ENCODE measurements at regions not wholly inside any gene's neighbourhood (a gene's known extent, or its start where the extent isn't known, plus 50 kb on each side); places are given as distances from the start of the nearest gene placed in this dataset.
A peak's percentile ranks its signal among the peaks of the same experiment; 100 is the strongest.

- H3K27ac ChIP-seq: no peak overlapping the region
Measured at GRCh38 chrX:122421434-122422121, 762.5 kb upstream of the GRIA3 start.

GRCh38 chrX:122422547-122422946 is 761.5 kb upstream of the GRIA3 start:
- no peak overlapping the region for H3K27ac ChIP-seq
- no peaks in the 10 kb centered on the region for H3K9me3 ChIP-seq (replicated peaks)
- no peak overlapping the region for H3K4me3 ChIP-seq
- no peaks in the 10 kb centered on the region for H3K36me3 ChIP-seq
- no peaks in the 10 kb centered on the region for H3K4me1 ChIP-seq (replicated peaks)
- no peaks in the 10 kb centered on the region for H3K27me3 ChIP-seq (replicated peaks)
- no peak for DNase-seq (ENCODE audit: low read depth in 1 of 2, low spot score in 2 of 2)

More at GRCh38 chrX:122421434-122422121, 762.5 kb upstream of the GRIA3 start:
- no peaks in the 10 kb centered on the region for H3K27me3 ChIP-seq (replicated peaks)
- no peak overlapping the region for H3K4me3 ChIP-seq
- H3K4me1 ChIP-seq (replicated peaks): no peaks in the 10 kb centered on the region
- H3K36me3 ChIP-seq: no peaks in the 10 kb centered on the region
- no peaks in the 10 kb centered on the region for H3K9me3 ChIP-seq (replicated peaks)
- no peak for DNase-seq (ENCODE audit: low read depth in 1 of 2, low spot score in 2 of 2)

GRCh38 chrX:122434942-122435341 is 749.1 kb upstream of the GRIA3 start:
- no peaks in the 10 kb centered on the region for H3K27me3 ChIP-seq (replicated peaks)
- no peaks in the 10 kb centered on the region for H3K36me3 ChIP-seq
- DNase-seq (ENCODE audit: low read depth in 1 of 2, low spot score in 2 of 2): no peak
- H3K9me3 ChIP-seq (replicated peaks): no peaks in the 10 kb centered on the region
- no peak overlapping the region for H3K27ac ChIP-seq
- no peak overlapping the region for H3K4me3 ChIP-seq
- no peaks in the 10 kb centered on the region for H3K4me1 ChIP-seq (replicated peaks)

- Histone ChIP-seq H3K27ac (no peak overlapping the region), H3K4me3 (no peak overlapping the region), H3K27me3 (replicated peaks) (no peaks in the 10 kb centered on the region), H3K4me1 (replicated peaks) (no peaks in the 10 kb centered on the region), H3K36me3 (no peaks in the 10 kb centered on the region), H3K9me3 (replicated peaks) (no peaks in the 10 kb centered on the region)
- no peak for DNase-seq (ENCODE audit: low read depth in 1 of 2, low spot score in 2 of 2)
Measured at GRCh38 chrX:122439831-122440230, 744.2 kb upstream of the GRIA3 start.

- no peaks in the 10 kb centered on the region for H3K4me1 ChIP-seq (replicated peaks)
- H3K4me3 ChIP-seq: no peak overlapping the region
- no peaks in the 10 kb centered on the region for H3K27me3 ChIP-seq (replicated peaks)
- H3K36me3 ChIP-seq: no peaks in the 10 kb centered on the region
- no peaks in the 10 kb centered on the region for H3K9me3 ChIP-seq (replicated peaks)
- H3K27ac ChIP-seq: no peak overlapping the region
- no peak for DNase-seq (ENCODE audit: low read depth in 1 of 2, low spot score in 2 of 2)
Measured at GRCh38 chrX:122440832-122441231, 743.2 kb upstream of the GRIA3 start.

- no peaks in the 10 kb centered on the region for H3K4me1 ChIP-seq (replicated peaks)
- H3K27me3 ChIP-seq (replicated peaks): no peaks in the 10 kb centered on the region
- no peaks in the 10 kb centered on the region for H3K9me3 ChIP-seq (replicated peaks)
- H3K36me3 ChIP-seq: no peaks in the 10 kb centered on the region
- H3K4me3 ChIP-seq: no peak overlapping the region
- no peak overlapping the region for H3K27ac ChIP-seq
- no peak for DNase-seq (ENCODE audit: low read depth in 1 of 2, low spot score in 2 of 2)
Measured at GRCh38 chrX:122441451-122441850, 742.6 kb upstream of the GRIA3 start.

- no peaks in the 10 kb centered on the region for H3K9me3 ChIP-seq (replicated peaks)
- no peaks in the 10 kb centered on the region for H3K4me1 ChIP-seq (replicated peaks)
- no peaks in the 10 kb centered on the region for H3K27me3 ChIP-seq (replicated peaks)
- H3K4me3 ChIP-seq: no peak overlapping the region
- no peak overlapping the region for H3K27ac ChIP-seq
- no peaks in the 10 kb centered on the region for H3K36me3 ChIP-seq
- DNase-seq (ENCODE audit: low read depth in 1 of 2, low spot score in 2 of 2): no peak
Measured at GRCh38 chrX:122445466-122445865, 738.6 kb upstream of the GRIA3 start.

- H3K4me1 ChIP-seq (replicated peaks): no peaks in the 10 kb centered on the region
- H3K27me3 ChIP-seq (replicated peaks): no peaks in the 10 kb centered on the region
- no peak overlapping the region for H3K27ac ChIP-seq
- H3K36me3 ChIP-seq: no peaks in the 10 kb centered on the region
- no peak overlapping the region for H3K4me3 ChIP-seq
- H3K9me3 ChIP-seq (replicated peaks): no peaks in the 10 kb centered on the region
- no peak for DNase-seq (ENCODE audit: low read depth in 1 of 2, low spot score in 2 of 2)
Measured at GRCh38 chrX:122464341-122464740, 719.7 kb upstream of the GRIA3 start.

GRCh38 chrX:122475306-122475705 is 708.8 kb upstream of the GRIA3 start:
- H3K4me3 ChIP-seq: no peak overlapping the region
- DNase-seq (ENCODE audit: low read depth in 1 of 2, low spot score in 2 of 2): no peak

GRCh38 chrX:122500556-122500955 is 683.5 kb upstream of the GRIA3 start:
- Histone ChIP-seq H3K36me3 (no peaks in the 10 kb centered on the region), H3K4me3 (no peak overlapping the region), H3K9me3 (replicated peaks) (no peaks in the 10 kb centered on the region), H3K27ac (no peak overlapping the region), H3K4me1 (replicated peaks) (no peaks in the 10 kb centered on the region), H3K27me3 (replicated peaks) (no peaks in the 10 kb centered on the region)
- no peak for DNase-seq (ENCODE audit: low read depth in 1 of 2, low spot score in 2 of 2)

More at GRCh38 chrX:122475306-122475705, 708.8 kb upstream of the GRIA3 start:
- Histone ChIP-seq H3K27me3 (replicated peaks) (no peaks in the 10 kb centered on the region), H3K27ac (no peak overlapping the region), H3K36me3 (no peaks in the 10 kb centered on the region), H3K4me1 (replicated peaks) (no peaks in the 10 kb centered on the region), H3K9me3 (replicated peaks) (no peaks in the 10 kb centered on the region)

- Histone ChIP-seq H3K36me3 (no peaks in the 10 kb centered on the region), H3K9me3 (replicated peaks) (no peaks in the 10 kb centered on the region), H3K4me3 (no peak overlapping the region), H3K27me3 (replicated peaks) (no peaks in the 10 kb centered on the region), H3K27ac (no peak overlapping the region), H3K4me1 (replicated peaks) (no peaks in the 10 kb centered on the region)
- no peak for DNase-seq (ENCODE audit: low read depth in 1 of 2, low spot score in 2 of 2)
Measured at GRCh38 chrX:122501652-122502051, 682.4 kb upstream of the GRIA3 start.

GRCh38 chrX:122504026-122504425 is 680.1 kb upstream of the GRIA3 start:
- Histone ChIP-seq H3K9me3 (replicated peaks) (no peaks in the 10 kb centered on the region), H3K4me1 (replicated peaks) (no peaks in the 10 kb centered on the region)
- no peak for DNase-seq (ENCODE audit: low read depth in 1 of 2, low spot score in 2 of 2)

GRCh38 chrX:122512561-122513072 is 671.5 kb upstream of the GRIA3 start:
- Histone ChIP-seq H3K27me3 (replicated peaks) (no peaks in the 10 kb centered on the region), H3K36me3 (no peaks in the 10 kb centered on the region), H3K9me3 (replicated peaks) (no peaks in the 10 kb centered on the region), H3K4me3 (no peak overlapping the region), H3K27ac (no peak overlapping the region), H3K4me1 (replicated peaks) (no peaks in the 10 kb centered on the region)
- no peak for DNase-seq (ENCODE audit: low read depth in 1 of 2, low spot score in 2 of 2)

More at GRCh38 chrX:122504026-122504425, 680.1 kb upstream of the GRIA3 start:
- no peak overlapping the region for H3K27ac ChIP-seq
- no peak overlapping the region for H3K4me3 ChIP-seq
- no peaks in the 10 kb centered on the region for H3K27me3 ChIP-seq (replicated peaks)
- H3K36me3 ChIP-seq: no peaks in the 10 kb centered on the region

GRCh38 chrX:122517786-122518185 is 666.3 kb upstream of the GRIA3 start:
- peak in 1 of 2 experiments; percentile 5 for DNase-seq (ENCODE audit: low read depth in 1 of 2, low spot score in 2 of 2)

GRCh38 chrX:122545778-122546177 is 638.3 kb upstream of the GRIA3 start:
- Histone ChIP-seq H3K36me3 (no peaks in the 10 kb centered on the region), H3K9me3 (replicated peaks) (no peaks in the 10 kb centered on the region), H3K4me3 (no peak overlapping the region), H3K4me1 (replicated peaks) (no peaks in the 10 kb centered on the region), H3K27me3 (replicated peaks) (no peaks in the 10 kb centered on the region), H3K27ac (no peak overlapping the region)
- no peak for DNase-seq (ENCODE audit: low read depth in 1 of 2, low spot score in 2 of 2)

More at GRCh38 chrX:122517786-122518185, 666.3 kb upstream of the GRIA3 start:
- Histone ChIP-seq H3K4me3 (no peak overlapping the region), H3K27ac (no peak overlapping the region), H3K27me3 (replicated peaks) (no peaks in the 10 kb centered on the region), H3K9me3 (replicated peaks) (no peaks in the 10 kb centered on the region), H3K4me1 (replicated peaks) (no peaks in the 10 kb centered on the region), H3K36me3 (no peaks in the 10 kb centered on the region)
